Suprapubic skin (tissue), 4 donors: ENCODE measurements at regions not wholly inside any gene's neighbourhood (a gene's known extent, or its start where the extent isn't known, plus 50 kb on each side); places are given as distances from the start of the nearest gene placed in this dataset.

ENCODE experiments used
- EP300 ChIP-seq: sonication (generic); formaldehyde crosslinking; IDR thresholded peaks from one replicate; pipeline ENCODE4 v1.6.1; 2017; ENCODE audit warnings: antibody characterized with exemption
- POLR2A ChIP-seq, 2 donors: fragments of 450-650 bp; IDR thresholded peaks; one replicate each; pipeline ENCODE4 v1.6.1; 2017; ENCODE audit warnings: antibody characterized with exemption in 2 of 2, mild to moderate bottlenecking in 2 of 2, moderate library complexity in 2 of 2
- POLR2AphosphoS5 ChIP-seq, 3 donors: sonication (generic); formaldehyde crosslinking; IDR thresholded peaks; one replicate each; pipeline ENCODE4 v1.6.1; 2017; ENCODE audit warnings: antibody characterized with exemption in 3 of 3

GRCh38 chr2:41486948-41487347 lies 560.9 kb upstream of the PKDCC start:
- TF ChIP-seq POLR2A (IDR thresholded peaks at IDR 0.05) (no peak), EP300 (no peak), POLR2AphosphoS5 (IDR thresholded peaks at IDR 0.05) (no peak)
